ENCODE measurements at regions not wholly inside any gene's neighbourhood (a gene's known extent, or its start where the extent isn't known, plus 50 kb on each side); places are given as distances from the start of the nearest gene placed in this dataset.
"Not testable (repeated sequence)": the region's sequence is repeated elsewhere in the genome, so short reads cannot be mapped to it uniquely, and the experiment has no call there.

DNA sequence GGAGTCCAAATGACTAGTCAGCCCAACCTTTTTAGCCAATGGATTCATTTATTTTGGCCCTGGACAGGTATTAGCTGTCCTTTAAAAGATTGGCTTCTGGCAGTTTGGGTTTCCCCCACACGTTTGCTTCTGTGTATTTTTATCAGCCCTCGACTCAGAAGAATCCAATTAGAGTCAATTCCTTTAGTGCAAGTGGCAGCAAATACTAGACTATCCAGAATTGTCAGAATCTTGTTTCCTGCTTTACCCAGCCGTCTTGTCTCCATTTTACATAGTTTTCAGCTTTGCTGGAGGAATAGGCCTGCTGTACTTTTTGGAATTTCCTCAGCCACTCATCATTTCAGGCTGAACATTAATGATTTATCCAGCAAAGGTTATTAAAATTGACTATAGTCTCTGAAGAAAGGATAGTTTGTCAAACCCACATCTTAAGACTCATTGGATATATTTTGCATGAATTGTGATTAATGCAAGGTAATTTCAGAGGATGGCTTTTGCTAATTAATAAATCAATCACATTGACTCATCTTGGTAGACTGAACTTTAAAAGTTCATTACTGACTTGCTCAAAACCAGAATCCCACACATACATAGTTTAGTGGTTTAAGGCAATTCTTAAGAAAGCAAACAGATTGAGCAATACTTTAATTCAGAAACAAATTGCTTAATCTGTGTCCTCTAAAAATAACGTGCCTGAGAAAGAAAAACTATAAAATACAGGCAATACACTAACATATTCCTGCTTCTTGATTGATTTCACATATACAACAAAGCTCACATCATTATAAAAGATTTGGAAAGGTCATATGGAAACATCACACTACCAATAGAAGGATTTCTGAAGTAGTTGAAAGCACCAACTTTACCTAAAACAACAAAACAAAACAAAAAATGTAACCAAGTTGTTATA is 62.9 kb upstream of the ZNF217 start:
- TF ChIP-seq, protein P1, sequence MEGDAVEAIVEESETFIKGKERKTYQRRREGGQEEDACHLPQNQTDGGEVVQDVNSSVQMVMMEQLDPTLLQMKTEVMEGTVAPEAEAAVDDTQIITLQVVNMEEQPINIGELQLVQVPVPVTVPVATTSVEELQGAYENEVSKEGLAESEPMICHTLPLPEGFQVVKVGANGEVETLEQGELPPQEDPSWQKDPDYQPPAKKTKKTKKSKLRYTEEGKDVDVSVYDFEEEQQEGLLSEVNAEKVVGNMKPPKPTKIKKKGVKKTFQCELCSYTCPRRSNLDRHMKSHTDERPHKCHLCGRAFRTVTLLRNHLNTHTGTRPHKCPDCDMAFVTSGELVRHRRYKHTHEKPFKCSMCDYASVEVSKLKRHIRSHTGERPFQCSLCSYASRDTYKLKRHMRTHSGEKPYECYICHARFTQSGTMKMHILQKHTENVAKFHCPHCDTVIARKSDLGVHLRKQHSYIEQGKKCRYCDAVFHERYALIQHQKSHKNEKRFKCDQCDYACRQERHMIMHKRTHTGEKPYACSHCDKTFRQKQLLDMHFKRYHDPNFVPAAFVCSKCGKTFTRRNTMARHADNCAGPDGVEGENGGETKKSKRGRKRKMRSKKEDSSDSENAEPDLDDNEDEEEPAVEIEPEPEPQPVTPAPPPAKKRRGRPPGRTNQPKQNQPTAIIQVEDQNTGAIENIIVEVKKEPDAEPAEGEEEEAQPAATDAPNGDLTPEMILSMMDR (IDR thresholded peaks at IDR 0.05; ENCODE audit: insufficient read depth, missing control alignments): no peak
- FAIRE-seq: no peak
- no peak for DNase-seq (ENCODE audit: insufficient read length, low spot score)

DNA sequence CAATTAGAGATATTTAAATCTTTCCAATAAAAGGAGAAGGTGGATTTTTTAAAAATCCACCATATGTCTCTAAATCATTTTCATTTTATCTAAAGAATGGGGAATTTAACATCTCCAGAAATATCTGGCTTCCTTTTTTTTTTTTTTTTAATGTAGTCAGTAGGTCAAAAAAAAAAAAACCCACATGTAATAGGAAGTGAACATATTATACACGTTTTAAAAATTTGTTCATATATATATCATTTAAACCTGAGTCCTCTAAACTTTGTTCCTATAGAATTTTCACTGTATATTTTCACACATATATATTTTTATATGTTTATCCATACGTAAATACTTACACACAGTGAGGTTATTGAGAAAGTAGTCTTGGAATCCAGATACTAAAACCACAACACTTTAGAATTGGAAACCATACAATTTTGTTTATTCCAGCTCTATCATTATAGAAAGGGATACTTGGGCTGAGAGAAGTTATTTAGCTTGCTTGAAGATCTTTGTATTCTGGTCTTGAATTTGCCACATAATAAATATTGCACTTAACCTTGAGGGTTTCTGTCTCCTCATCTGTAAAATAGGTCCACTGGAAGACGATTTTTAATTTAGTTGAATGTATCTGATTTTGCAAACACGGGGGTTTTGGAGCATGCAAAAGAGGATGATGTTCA is 62.1 kb upstream of the ZNF217 start:
- DNase-seq (ENCODE audit: insufficient read length, low spot score) (no peak), FAIRE-seq (no peak)
- TF ChIP-seq, protein P1 (IDR thresholded peaks at IDR 0.05; ENCODE audit: insufficient read depth, missing control alignments): no peak

GRCh38 chr20:53654932-53655624 is 61.4 kb upstream of the ZNF217 start:
- TF ChIP-seq, protein P1 (IDR thresholded peaks at IDR 0.05; ENCODE audit: insufficient read depth, missing control alignments): no peak
- FAIRE-seq: no peak
- no peak for DNase-seq (ENCODE audit: insufficient read length, low spot score)

- not testable (repeated sequence) for DNase-seq (ENCODE audit: insufficient read length, low spot score); FAIRE-seq
These were observed 60.9 kb upstream of the ZNF217 start for GRCh38 chr20:53654521-53654920.

GRCh38 chr20:53652859-53653517 is 59.3 kb upstream of the ZNF217 start:
- no peak for DNase-seq (ENCODE audit: insufficient read length, low spot score)
- FAIRE-seq: no peak

DNA sequence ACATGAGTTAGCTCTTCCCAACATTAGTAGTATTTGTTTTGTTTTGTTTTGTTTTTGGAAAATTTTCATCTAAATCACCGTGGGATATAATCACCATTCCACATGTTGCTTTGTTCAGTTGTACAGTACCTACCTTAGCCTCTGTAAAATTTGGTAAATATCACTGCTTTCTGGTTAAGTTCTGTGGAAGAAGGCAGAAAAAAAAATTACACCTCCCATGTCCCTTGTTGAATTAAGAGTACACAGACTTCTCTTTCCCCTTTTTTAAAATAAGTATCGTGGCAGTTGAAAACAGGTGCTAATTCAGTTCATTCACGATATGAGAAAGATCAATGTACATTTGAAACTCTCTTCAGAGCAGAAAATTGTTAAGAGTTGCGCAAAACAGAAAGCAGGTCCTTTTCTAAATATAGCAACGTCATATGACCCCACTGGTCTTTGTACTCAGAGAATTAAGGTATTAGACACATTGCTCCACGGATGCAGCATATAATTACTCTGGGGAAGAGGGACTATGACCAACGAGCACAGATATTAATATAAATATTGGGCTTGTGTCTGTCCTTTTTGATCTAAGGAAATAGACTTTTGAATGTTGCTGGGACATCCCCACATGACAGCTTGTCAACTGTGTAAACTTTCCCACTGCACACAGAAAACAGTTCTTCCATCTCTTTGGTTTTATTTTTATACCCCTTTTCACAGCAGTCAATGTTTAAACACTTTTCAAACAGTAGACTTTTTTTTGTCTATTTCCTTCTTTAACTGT is 58.6 kb upstream of the ZNF217 start:
- no peak for FAIRE-seq
- DNase-seq (ENCODE audit: insufficient read length, low spot score): no peak
- TF ChIP-seq, protein P1 (IDR thresholded peaks at IDR 0.05; ENCODE audit: insufficient read depth, missing control alignments): no peak

More at GRCh38 chr20:53652859-53653517, 59.3 kb upstream of the ZNF217 start:
- TF ChIP-seq, protein P1 (IDR thresholded peaks at IDR 0.05; ENCODE audit: insufficient read depth, missing control alignments): no peak

- not testable (repeated sequence) for FAIRE-seq
These were observed 55.9 kb upstream of the ZNF217 start for GRCh38 chr20:53649493-53649892.

More at GRCh38 chr20:53649493-53649892, 55.9 kb upstream of the ZNF217 start:
- DNase-seq (ENCODE audit: insufficient read length, low spot score): not testable (repeated sequence)

Data from D721Med (cell line).